Cardiac muscle cell (in vitro differentiated cells and primary cell): ENCODE measurements at regions not wholly inside any gene's neighbourhood (a gene's known extent, or its start where the extent isn't known, plus 50 kb on each side); places are given as distances from the start of the nearest gene placed in this dataset.

Source experiments
- DNase-seq, 2 donors: peaks; one replicate each; pipeline versions ENCODE4 v3.0.0 to v3.0.0-alpha.2; 2010 to 2017; ENCODE audit warnings: low read depth in 1 of 2, low spot score in 1 of 2
- H3K27ac ChIP-seq: fragments of 200-600 bp; sonication (generic); 2 replicates; pipeline ENCODE4 v1.5.1; 2016
- H3K27me3 ChIP-seq: fragments of 200-600 bp; sonication (generic); 2 replicates; pipeline ENCODE4 v1.6.0; 2016; ENCODE audit warnings: control low read depth
- H3K36me3 ChIP-seq: fragments of 200-600 bp; sonication (generic); 2 replicates; pipeline ENCODE4 v1.5.1; 2016; ENCODE audit warnings: control low read depth
- H3K4me1 ChIP-seq: fragments of 200-600 bp; sonication (generic); 2 replicates; pipeline ENCODE4 v1.8.1; 2017; ENCODE audit warnings: low read depth, mild to moderate bottlenecking, mixed run types
- H3K4me3 ChIP-seq: fragments of 200-600 bp; sonication (generic); 2 replicates; pipeline ENCODE4 v1.5.1; 2016; ENCODE audit warnings: mild to moderate bottlenecking
- H3K9me3 ChIP-seq: fragments of 200-600 bp; sonication (generic); 2 replicates; pipeline ENCODE4 v1.5.1; 2017; ENCODE audit warnings: low read depth, mild to moderate bottlenecking, control low read depth
- TF ChIP-seq, protein P1 (sequence below): IDR thresholded peaks from 2 replicates; pipeline ENCODE4 v1.5.1; 2012; ENCODE audit warnings: low read depth, mild to moderate bottlenecking, low read length

DNA sequence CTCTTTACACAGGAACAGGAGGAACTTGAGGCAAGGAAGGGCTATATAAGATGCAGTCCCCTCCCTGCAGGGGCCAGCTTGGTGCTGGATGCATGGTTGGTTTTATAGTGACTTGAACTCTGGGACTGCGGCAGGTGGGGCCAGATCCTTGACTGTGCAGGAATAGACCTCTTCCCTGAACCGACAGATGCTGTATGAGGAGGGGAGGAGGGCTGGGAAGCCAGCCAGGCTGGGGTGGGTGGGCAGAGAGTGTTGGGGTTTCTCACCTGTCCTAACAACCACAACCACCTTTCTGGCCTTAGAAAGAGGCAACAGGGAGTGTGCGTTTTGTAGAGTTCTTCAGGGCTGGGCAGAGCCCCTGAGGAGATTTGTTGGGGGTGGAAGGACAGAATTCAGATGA lies 798.1 kb downstream of the KCNJ18 start:
- Histone ChIP-seq H3K4me3 (no peak overlapping the region), H3K27ac (no peak overlapping the region), H3K36me3 (no peaks in the 10 kb centered on the region), H3K27me3 (no peaks in the 10 kb centered on the region), H3K4me1 (no peaks in the 10 kb centered on the region), H3K9me3 (peaks cover 4% of the 10 kb centered on the region)
- TF ChIP-seq, protein P1, sequence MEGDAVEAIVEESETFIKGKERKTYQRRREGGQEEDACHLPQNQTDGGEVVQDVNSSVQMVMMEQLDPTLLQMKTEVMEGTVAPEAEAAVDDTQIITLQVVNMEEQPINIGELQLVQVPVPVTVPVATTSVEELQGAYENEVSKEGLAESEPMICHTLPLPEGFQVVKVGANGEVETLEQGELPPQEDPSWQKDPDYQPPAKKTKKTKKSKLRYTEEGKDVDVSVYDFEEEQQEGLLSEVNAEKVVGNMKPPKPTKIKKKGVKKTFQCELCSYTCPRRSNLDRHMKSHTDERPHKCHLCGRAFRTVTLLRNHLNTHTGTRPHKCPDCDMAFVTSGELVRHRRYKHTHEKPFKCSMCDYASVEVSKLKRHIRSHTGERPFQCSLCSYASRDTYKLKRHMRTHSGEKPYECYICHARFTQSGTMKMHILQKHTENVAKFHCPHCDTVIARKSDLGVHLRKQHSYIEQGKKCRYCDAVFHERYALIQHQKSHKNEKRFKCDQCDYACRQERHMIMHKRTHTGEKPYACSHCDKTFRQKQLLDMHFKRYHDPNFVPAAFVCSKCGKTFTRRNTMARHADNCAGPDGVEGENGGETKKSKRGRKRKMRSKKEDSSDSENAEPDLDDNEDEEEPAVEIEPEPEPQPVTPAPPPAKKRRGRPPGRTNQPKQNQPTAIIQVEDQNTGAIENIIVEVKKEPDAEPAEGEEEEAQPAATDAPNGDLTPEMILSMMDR = no peak
- no peak for DNase-seq

DNA sequence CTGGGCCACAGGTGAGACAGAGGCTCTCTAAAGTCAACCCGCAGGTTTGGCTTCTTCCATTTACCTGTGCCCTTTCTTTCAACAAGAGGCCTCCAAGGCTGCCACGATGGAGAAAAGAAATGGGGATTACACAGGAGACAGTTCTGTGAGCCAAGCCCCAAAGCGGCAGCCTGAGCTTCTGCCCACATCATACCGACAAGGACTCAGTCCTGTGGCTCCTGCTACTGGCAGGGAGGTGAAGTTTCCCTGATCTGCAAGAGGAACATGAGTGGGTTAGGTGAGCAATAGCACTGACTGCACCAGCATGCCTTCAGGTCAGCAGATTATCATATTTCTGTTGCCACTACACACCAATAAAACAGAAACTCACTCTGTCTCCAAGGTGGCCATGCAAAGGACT lies 800.0 kb downstream of the KCNJ18 start:
- Histone ChIP-seq H3K36me3 (no peaks in the 10 kb centered on the region), H3K27me3 (no peaks in the 10 kb centered on the region), H3K4me3 (no peak overlapping the region), H3K9me3 (peaks cover 4% of the 10 kb centered on the region), H3K4me1 (no peaks in the 10 kb centered on the region), H3K27ac (no peak overlapping the region)
- no peak for DNase-seq
- TF ChIP-seq, protein P1 = no peak

DNA sequence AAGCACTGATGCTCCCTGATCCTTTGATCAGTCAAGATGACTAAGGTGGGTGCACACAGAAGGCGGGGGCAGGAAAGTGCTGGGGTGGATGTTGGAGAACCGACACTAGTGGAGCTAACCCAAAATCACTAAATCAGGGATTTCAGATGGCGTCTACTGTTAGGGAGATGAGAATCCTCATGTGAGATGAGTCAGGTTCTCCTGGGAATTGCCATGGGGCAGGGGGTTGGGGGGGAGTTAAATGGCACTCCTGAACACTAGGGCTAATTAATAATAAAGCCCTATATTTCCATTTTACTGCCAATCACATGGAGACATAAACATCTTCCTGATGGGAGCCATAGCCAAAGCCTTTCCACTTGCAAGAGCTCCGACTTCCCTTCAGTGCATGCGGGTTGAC lies 804.1 kb downstream of the KCNJ18 start:
- Histone ChIP-seq H3K9me3 (peaks cover under 1% of the 10 kb centered on the region), H3K4me3 (no peak overlapping the region), H3K27ac (no peak overlapping the region), H3K27me3 (no peaks in the 10 kb centered on the region), H3K36me3 (no peaks in the 10 kb centered on the region), H3K4me1 (no peaks in the 10 kb centered on the region)
- no peak for DNase-seq
- TF ChIP-seq, protein P1 = no peak

DNA sequence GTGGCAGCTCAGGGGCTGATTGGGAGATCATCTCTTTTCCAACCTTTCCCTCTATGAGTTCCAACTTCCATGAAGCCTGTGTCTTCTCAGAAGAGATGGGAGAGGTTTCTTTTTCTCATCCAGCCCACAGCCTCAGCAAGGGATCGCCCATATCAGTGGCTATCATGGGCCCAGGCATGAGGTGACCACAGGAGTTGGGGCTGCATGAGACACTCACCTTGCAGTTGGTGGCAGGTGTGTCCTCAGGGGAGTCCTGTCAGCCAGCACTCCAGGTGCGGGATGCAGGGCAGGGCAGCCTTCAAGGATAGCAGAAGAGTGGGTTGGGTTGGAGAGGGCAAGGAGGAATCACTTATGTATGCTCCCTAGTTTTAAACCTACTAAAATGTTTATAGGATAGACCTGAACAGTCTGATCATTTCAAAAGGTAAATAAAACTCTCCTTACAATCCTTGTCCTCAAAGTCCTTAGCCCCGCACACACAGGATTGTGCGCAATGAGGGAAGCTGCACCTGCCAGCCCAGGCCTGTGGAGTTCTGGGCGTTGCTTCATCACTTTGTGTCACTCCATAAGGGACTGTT lies 811.1 kb downstream of the KCNJ18 start:
- no peak for DNase-seq
- H3K27me3 ChIP-seq = no peaks in the 10 kb centered on the region
- H3K9me3 ChIP-seq = no peaks in the 10 kb centered on the region
- no peak overlapping the region for H3K4me3 ChIP-seq
- no peaks in the 10 kb centered on the region for H3K4me1 ChIP-seq
- no peak overlapping the region for H3K27ac ChIP-seq
- no peaks in the 10 kb centered on the region for H3K36me3 ChIP-seq
- TF ChIP-seq, protein P1 = no peak

DNA sequence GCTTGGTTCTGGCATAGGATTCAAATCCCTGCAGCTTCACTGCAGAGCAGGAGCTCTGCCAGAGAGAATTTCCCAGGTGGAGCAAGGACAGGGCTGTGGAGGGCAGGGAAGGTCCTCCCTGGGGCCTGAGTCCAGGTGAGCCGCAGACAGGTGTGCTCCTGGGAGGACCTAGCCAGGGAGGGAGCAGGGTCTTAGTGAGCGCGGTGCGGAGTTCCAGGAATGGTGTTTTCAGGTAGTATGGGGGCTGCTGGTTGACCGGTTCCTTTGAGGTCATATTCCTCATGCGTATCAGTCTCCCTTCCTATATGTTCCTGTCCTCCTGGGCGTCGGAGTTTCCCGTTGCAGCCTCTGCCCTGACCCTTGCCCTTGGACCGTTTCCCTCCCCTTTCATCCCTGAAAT lies 813.3 kb downstream of the KCNJ18 start:
- DNase-seq = no peak
- H3K4me1 ChIP-seq = no peaks in the 10 kb centered on the region

More for the DNA sequence above, 813.3 kb downstream of the KCNJ18 start:
- Histone ChIP-seq H3K9me3 (no peaks in the 10 kb centered on the region), H3K27me3 (no peaks in the 10 kb centered on the region), H3K36me3 (no peaks in the 10 kb centered on the region), H3K27ac (no peak overlapping the region), H3K4me3 (no peak overlapping the region)
- TF ChIP-seq, protein P1 = no peak
